IMR-90 (cell line): ENCODE measurements at regions not wholly inside any gene's neighbourhood (a gene's known extent, or its start where the extent isn't known, plus 50 kb on each side); places are given as distances from the start of the nearest gene placed in this dataset.

Experiments used
- ATAC-seq: fragments of 200-7000 bp; cut with Tn5 transposase; 2 replicates; pipeline ENCODE4 v1.9.1; 2020; ENCODE audit warnings: low read depth, mild to moderate bottlenecking, moderate library complexity
- BruUV-seq: library from RNA; stranded (reverse); fragments of 400-500 nt; replicated peaks from 2 replicates; lab custom pipeline; 2021; lab: Mats Ljungman, UMichigan
- CTCF ChIA-PET: fragments of 300-600 bp; formaldehyde crosslinking; extraction: SDS; loops from one replicate; lab custom pipeline; 2021; ENCODE audit warnings: antibody characterized with exemption; lab: Yijun Ruan, JAX
- POLR2A ChIA-PET: fragments of 300-600 bp; sonication (Branson Sonifier 250); formaldehyde crosslinking; loops from one replicate; lab custom pipeline; 2022; ENCODE audit warnings: antibody characterized with exemption; ENCODE audit not compliant: unreplicated experiment; lab: Charles Lee
- DNase-seq: peaks from one replicate; pipeline ENCODE4 v3.0.0; 2013
- H2AFZ ChIP-seq: replicated peaks from 2 replicates; pipeline ENCODE3; 2013; ENCODE audit warnings: low read length, mild to moderate bottlenecking; ENCODE audit not compliant: poor library complexity
- H2AK5ac ChIP-seq: 2 replicates; pipeline ENCODE4 v1.6.1; 2013; ENCODE audit warnings: low read depth, low read length, inconsistent platforms
- H2AK9ac ChIP-seq: replicated peaks from 2 replicates; pipeline ENCODE3; 2013; ENCODE audit warnings: mild to moderate bottlenecking, low read depth, low read length, moderate library complexity; ENCODE audit not compliant: poor library complexity
- H2BK120ac ChIP-seq: 2 replicates; pipeline ENCODE4 v1.6.1; 2013; ENCODE audit warnings: low read depth, low read length, inconsistent platforms
- H2BK15ac ChIP-seq: 3 replicates; pipeline ENCODE4 v1.6.1; 2013; ENCODE audit warnings: low read depth, low read length, inconsistent platforms
- H2BK20ac ChIP-seq: 2 replicates; pipeline ENCODE4 v1.6.1; 2013; ENCODE audit warnings: low read depth, mild to moderate bottlenecking, inconsistent platforms, low read length, moderate library complexity
- H2BK5ac ChIP-seq: 2 replicates; pipeline ENCODE4 v1.6.1; 2013; ENCODE audit warnings: mild to moderate bottlenecking, low read depth, low read length, inconsistent platforms; ENCODE audit not compliant: poor library complexity, severe bottlenecking
- H3K14ac ChIP-seq: replicated peaks from 2 replicates; pipeline ENCODE4 v1.6.1; 2013; ENCODE audit warnings: low read depth, low read length, inconsistent platforms
- H3K18ac ChIP-seq: 2 replicates; pipeline ENCODE4 v1.6.1; 2013; ENCODE audit warnings: low read depth, low read length, control low read depth
- H3K23ac ChIP-seq: 2 replicates; pipeline ENCODE4 v1.6.1; 2013; ENCODE audit warnings: low read depth, low read length, inconsistent platforms
- H3K27ac ChIP-seq: 2 replicates; pipeline ENCODE4 v1.5.1; 2013; ENCODE audit warnings: mild to moderate bottlenecking, control low read depth, low read length; ENCODE audit not compliant: insufficient read depth
- H3K27me3 ChIP-seq: 2 replicates; pipeline ENCODE4 v1.6.1; 2013; ENCODE audit warnings: low read length; ENCODE audit not compliant: control insufficient read depth, insufficient read depth
- H3K36me3 ChIP-seq: 2 replicates; pipeline ENCODE4 v1.6.1; 2013; ENCODE audit warnings: low read length, mixed read lengths; ENCODE audit not compliant: control insufficient read depth, insufficient read depth
- H3K4ac ChIP-seq: 2 replicates; pipeline ENCODE4 v1.6.1; 2013; ENCODE audit warnings: low read depth, low read length, inconsistent platforms
- H3K4me1 ChIP-seq: 2 replicates; pipeline ENCODE4 v1.6.1; 2013; ENCODE audit warnings: low read length, mixed read lengths; ENCODE audit not compliant: control insufficient read depth, insufficient read depth
- H3K4me2 ChIP-seq: 2 replicates; pipeline ENCODE4 v1.6.1; 2013; ENCODE audit warnings: low read depth, mild to moderate bottlenecking, control low read depth, low read length, moderate library complexity
- H3K4me3 ChIP-seq: 2 replicates; pipeline ENCODE4 v1.5.1; 2013; ENCODE audit warnings: low read depth, mild to moderate bottlenecking, control low read depth, low read length, moderate library complexity; ENCODE audit not compliant: insufficient read depth
- H3K56ac ChIP-seq: 2 replicates; pipeline ENCODE4 v1.6.1; 2013; ENCODE audit warnings: low read length, inconsistent platforms; ENCODE audit not compliant: insufficient read depth; ENCODE audit errors: extremely low read depth
- H3K79me1 ChIP-seq, 2 experiments: 2 replicates each; pipeline ENCODE4 v1.6.1; 2013; ENCODE audit warnings: low read length in 2 of 2, inconsistent platforms in 1 of 2, low read depth in 1 of 2
- H3K9ac ChIP-seq: 2 replicates; pipeline ENCODE4 v1.6.1; 2013; ENCODE audit warnings: low read depth, low read length, control low read depth
- H3K9me1 ChIP-seq: 2 replicates; pipeline ENCODE4 v1.6.1; 2013; ENCODE audit warnings: low read length, inconsistent platforms; ENCODE audit not compliant: insufficient read depth
- H3K9me3 ChIP-seq: 2 replicates; pipeline ENCODE4 v1.6.1; 2013; ENCODE audit warnings: low read length; ENCODE audit not compliant: control insufficient read depth, insufficient read depth
- H4K20me1 ChIP-seq: 2 replicates; pipeline ENCODE4 v1.6.1; 2013; ENCODE audit warnings: low read length, inconsistent platforms; ENCODE audit not compliant: insufficient read depth
- H4K5ac ChIP-seq: 2 replicates; pipeline ENCODE4 v1.6.1; 2013; ENCODE audit warnings: mild to moderate bottlenecking, low read depth, low read length, control low read depth
- H4K8ac ChIP-seq, 2 experiments: 2 replicates each; pipeline ENCODE4 v1.6.1; 2013; ENCODE audit warnings: low read depth in 2 of 2, low read length in 2 of 2, control low read depth in 1 of 2, inconsistent platforms in 1 of 2
- H4K91ac ChIP-seq: 2 replicates; pipeline ENCODE4 v1.6.1; 2013; ENCODE audit warnings: low read depth, low read length, inconsistent platforms; ENCODE audit not compliant: insufficient read depth
- POLR2A ChIP-seq: IDR thresholded peaks from 2 replicates; pipeline ENCODE4 v1.6.1; 2012; ENCODE audit warnings: mild to moderate bottlenecking, low read depth, low read length
- WGBS, 2 experiments: methylation state at CpG; one replicate each; pipeline versions ENCODE4 v1.1.5 to v1.1.7; 2013; ENCODE audit warnings: missing lambda C conversion rate in 2 of 2; ENCODE audit not compliant: insufficient read length in 1 of 2; ENCODE audit errors: extremely low coverage in 2 of 2; 5-methylcytosine and 5-hydroxymethylcytosine counted together
- dilution Hi-C: fragments of 300-500 bp; cut with HindIII; formaldehyde crosslinking; loops from one replicate; pipeline ENCODE4 v1.14.3; 2018; ENCODE audit warnings: low sequenced_read_pairs; ENCODE audit not compliant: unreplicated experiment
- in situ Hi-C: fragments of 300-500 bp; cut with MboI; formaldehyde crosslinking; loops from 3 replicates; pipeline ENCODE4 v1.14.3; 2019; ENCODE audit warnings: low sequenced_read_pairs, inconsistent platforms, mixed read lengths
- intact Hi-C: fragments of 100-400 bp; cut with micrococcal nuclease; formaldehyde crosslinking; loops from 2 replicates; pipeline ENCODE4 v1.10.0; 2022

DNA sequence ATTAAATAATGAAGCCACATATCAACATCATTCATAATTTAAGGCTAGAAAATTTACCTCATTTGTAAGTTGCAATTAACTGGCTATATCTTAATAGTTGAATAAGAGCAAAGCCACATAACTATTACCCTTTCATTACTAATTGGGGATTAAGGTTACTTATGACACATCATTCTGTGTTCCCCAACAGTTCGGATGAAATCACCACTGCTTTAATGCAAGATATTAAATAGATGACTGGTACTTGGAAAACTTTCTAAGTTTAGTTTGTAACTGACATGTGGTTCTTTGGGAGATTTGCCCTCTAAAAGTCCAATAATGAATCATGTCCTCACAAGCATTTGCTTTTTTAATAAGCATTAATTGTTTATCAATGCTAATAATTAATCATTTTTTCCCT, 109.1 kb downstream of the MTERF1 start:
- H3K14ac ChIP-seq, result no peak overlapping the region
- dilution Hi-C loops, result no loop called here
- no peaks in the 10 kb centered on the region for H3K27me3 ChIP-seq
- intact Hi-C loops, result no loop called here
- no peak overlapping the region for H2BK20ac ChIP-seq
- no peak overlapping the region for H3K56ac ChIP-seq
- no peak overlapping the region for H2BK120ac ChIP-seq
- no peak overlapping the region for H3K23ac ChIP-seq
- no peak for TF ChIP-seq POLR2A
- H3K4me2 ChIP-seq, result no peak overlapping the region
- no peaks in the 10 kb centered on the region for H3K9me1 ChIP-seq
- no peak overlapping the region for H3K9ac ChIP-seq
- H3K79me1 ChIP-seq, result no peaks in the 10 kb centered on the region
- no CpG with 5 or more reads among the region's 1 CpG for WGBS, 2 experiments
- no peak overlapping the region for H3K4me3 ChIP-seq
- no peak overlapping the region for H2AFZ ChIP-seq
- in situ Hi-C loops, result no loop called here
- DNase-seq (no peak), ATAC-seq (no peak)
- no peak overlapping the region for H2BK15ac ChIP-seq
- H3K27ac ChIP-seq, result no peak overlapping the region
- no peaks in the 10 kb centered on the region for H3K9me3 ChIP-seq
- no TSS peak for BruUV-seq
- CTCF ChIA-PET, result no interaction called here
- H4K20me1 ChIP-seq, result no peaks in the 10 kb centered on the region
- H2BK5ac ChIP-seq, result no peak overlapping the region
- H3K18ac ChIP-seq, result no peak overlapping the region
- no peak overlapping the region for H4K8ac ChIP-seq
- no peak overlapping the region for H2AK9ac ChIP-seq
- H4K91ac ChIP-seq, result no peak overlapping the region
- POLR2A ChIA-PET, result no interaction called here
- no peaks in the 10 kb centered on the region for H3K4me1 ChIP-seq
- H2AK5ac ChIP-seq, result no peak overlapping the region
- no peak overlapping the region for H3K4ac ChIP-seq
- H3K36me3 ChIP-seq, result no peaks in the 10 kb centered on the region
- no peak overlapping the region for H4K5ac ChIP-seq
